ENCODE measurements at regions not wholly inside any gene's neighbourhood (a gene's known extent, or its start where the extent isn't known, plus 50 kb on each side); places are given as distances from the start of the nearest gene placed in this dataset.
"Not testable (repeated sequence)": the region's sequence is repeated elsewhere in the genome, so short reads cannot be mapped to it uniquely, and the experiment has no call there.

GRCh38 chr16:15266941-15267340 lies 111.2 kb downstream of the NPIPA5 start:
- not testable (repeated sequence) for TF ChIP-seq ZFX (IDR thresholded peaks at IDR 0.05; ENCODE audit: borderline replicate concordance); CTCF (IDR thresholded peaks at IDR 0.05)
